Aorta (tissue), 5 donors: ENCODE measurements at regions not wholly inside any gene's neighbourhood (a gene's known extent, or its start where the extent isn't known, plus 50 kb on each side); places are given as distances from the start of the nearest gene placed in this dataset.

Experiments used
- ATAC-seq: fragments of 200-7000 bp; cut with Tn5 transposase; one replicate; pipeline ENCODE4 v1.9.1; 2022; ENCODE audit warnings: moderate library complexity; ENCODE audit not compliant: low FRiP score
- DNase-seq, 2 donors: peaks; one replicate each; pipeline ENCODE4 v3.0.0-alpha.2; 2020
- H3K27ac ChIP-seq, 2 donors: one replicate each; pipeline ENCODE4 v1.5.1; 2013; ENCODE audit warnings: low read length in 2 of 2, mild to moderate bottlenecking in 2 of 2, moderate library complexity in 2 of 2, control low read depth in 1 of 2, inconsistent platforms in 1 of 2, low read depth in 1 of 2
- H3K27me3 ChIP-seq, 2 donors: one replicate each; pipeline ENCODE4 v1.6.1; 2013; ENCODE audit warnings: control low read depth in 1 of 2, low read length in 1 of 2, mild to moderate bottlenecking in 1 of 2, moderate library complexity in 1 of 2; ENCODE audit not compliant: insufficient read depth in 2 of 2, control insufficient read depth in 1 of 2
- H3K36me3 ChIP-seq, 2 donors: one replicate each; pipeline ENCODE4 v1.6.1; 2013; ENCODE audit warnings: control low read depth in 1 of 2, low read length in 1 of 2, mild to moderate bottlenecking in 1 of 2; ENCODE audit not compliant: insufficient read depth in 2 of 2, control insufficient read depth in 1 of 2
- H3K4me1 ChIP-seq, 2 donors: one replicate each; pipeline ENCODE4 v1.6.1; 2013; ENCODE audit warnings: low read length in 2 of 2, control low read depth in 1 of 2, mild to moderate bottlenecking in 1 of 2, moderate library complexity in 1 of 2; ENCODE audit not compliant: insufficient read depth in 2 of 2, control insufficient read depth in 1 of 2
- H3K4me3 ChIP-seq, 2 donors: one replicate each; pipeline ENCODE4 v1.5.1; 2013; ENCODE audit warnings: low read length in 2 of 2, control low read depth in 1 of 2, mild to moderate bottlenecking in 1 of 2
- H3K9me3 ChIP-seq: one replicate; pipeline ENCODE4 v1.6.1; 2013; ENCODE audit warnings: mild to moderate bottlenecking, low read length; ENCODE audit not compliant: control insufficient read depth
- WGBS, 2 donors: extraction: QIAGEN DNeasy Blood & Tissue Kit; methylation state at CpG; one replicate each; pipeline ENCODE4 v1.1.7; 2013; 5-methylcytosine and 5-hydroxymethylcytosine counted together
- intact Hi-C, 2 donors: fragments of 100-400 bp; cut with DNase I; formaldehyde crosslinking; loops; one replicate each; pipeline versions ENCODE4 v1.14.2 to v1.15.0; 2022
- donor health status: healthy with polysubstance abuse.
- donor health status: Bipolar disorder and iron deficiency.
- donor health status: DM: no; HTN: no; CAD: no.
- donor health status: DM: no; HTN: no; CAD: no.
- donor health status: DM: yes; HTN: yes; CAD: no.

DNA sequence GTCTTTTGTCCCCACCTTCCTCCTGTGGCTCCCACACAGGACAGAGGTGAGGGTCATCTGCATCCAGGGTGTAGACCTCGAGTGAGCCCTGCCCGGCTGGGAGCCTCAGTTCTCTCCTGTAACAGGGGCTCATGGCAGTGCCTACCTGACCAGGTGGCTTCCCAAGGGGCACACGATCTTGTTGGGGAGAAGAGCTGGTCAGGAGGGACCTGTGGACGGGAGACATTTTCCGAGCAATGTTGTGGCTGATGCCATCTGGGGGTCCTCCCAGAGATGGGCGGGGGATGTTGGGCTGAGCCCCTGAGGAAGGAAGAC lies 51.9 kb downstream of the CEBPB start:
- no peaks in the 10 kb centered on the region for H3K4me1 ChIP-seq
- 86 to 89% methylated on average over 6 of the region's 6 CpGs for WGBS, 2 donors
- no peaks in the 10 kb centered on the region for H3K9me3 ChIP-seq
- H3K27ac ChIP-seq: no peak overlapping the region
- H3K27me3 ChIP-seq: no peaks in the 10 kb centered on the region
- no peaks in the 10 kb centered on the region for H3K36me3 ChIP-seq
- intact Hi-C loops: loop anchor here in 1 of 2 donors (1.0 kb wide), 1 partner anchor 25 kb away; no protein-coding TSS in a partner anchor
- DNase-seq: no peak
- no peak overlapping the region for H3K4me3 ChIP-seq
- ATAC-seq: no peak

DNA sequence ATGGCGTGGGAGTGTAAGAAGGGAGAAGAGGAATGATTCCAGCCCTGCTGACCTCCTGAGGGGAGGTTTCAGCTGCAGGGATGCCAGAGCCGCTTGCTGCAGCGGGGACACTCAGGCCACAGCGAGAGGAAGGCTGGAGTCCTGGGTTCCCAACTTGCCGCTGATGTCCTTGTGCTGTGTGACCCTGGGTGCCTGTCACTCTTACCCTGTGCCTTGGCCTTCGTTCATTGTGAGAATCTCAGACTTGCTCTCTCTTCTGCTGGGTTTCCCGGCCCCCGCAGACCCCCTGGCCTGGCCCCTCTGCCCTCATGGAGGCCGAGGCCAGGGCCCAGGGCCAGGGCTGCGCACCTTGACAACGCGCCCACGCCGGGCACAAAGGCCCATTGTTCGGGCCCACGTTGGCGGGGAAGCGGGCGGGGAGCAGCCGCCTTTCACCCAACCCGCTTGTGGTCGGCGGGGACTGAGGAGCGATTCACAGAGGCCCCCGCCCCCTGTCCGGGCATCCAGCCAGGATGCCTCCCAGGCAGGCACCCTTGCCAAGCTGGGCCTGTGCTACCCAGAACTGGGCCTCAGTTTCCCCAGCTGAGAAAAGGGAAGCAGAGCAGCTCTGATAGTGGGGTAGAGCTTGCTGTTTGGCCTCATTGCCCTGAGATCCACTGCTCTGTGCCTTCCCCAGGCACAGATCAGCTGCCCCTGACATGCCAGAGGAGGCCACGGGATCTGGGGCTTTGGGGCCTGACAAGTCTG lies 52.4 kb downstream of the CEBPB start:
- Histone ChIP-seq H3K4me3 (no peak overlapping the region), H3K4me1 (no peaks in the 10 kb centered on the region), H3K27me3 (no peaks in the 10 kb centered on the region), H3K27ac (no peak overlapping the region), H3K36me3 (no peaks in the 10 kb centered on the region), H3K9me3 (no peaks in the 10 kb centered on the region)
- WGBS, 2 donors: 66 to 69% methylated on average over 27 of the region's 27 CpGs
- ATAC-seq: no peak
- intact Hi-C loops: loop anchor here in 1 of 2 donors (1.0 kb wide), 1 partner anchor 24 kb away; no protein-coding TSS in a partner anchor
- DNase-seq: no peak

DNA sequence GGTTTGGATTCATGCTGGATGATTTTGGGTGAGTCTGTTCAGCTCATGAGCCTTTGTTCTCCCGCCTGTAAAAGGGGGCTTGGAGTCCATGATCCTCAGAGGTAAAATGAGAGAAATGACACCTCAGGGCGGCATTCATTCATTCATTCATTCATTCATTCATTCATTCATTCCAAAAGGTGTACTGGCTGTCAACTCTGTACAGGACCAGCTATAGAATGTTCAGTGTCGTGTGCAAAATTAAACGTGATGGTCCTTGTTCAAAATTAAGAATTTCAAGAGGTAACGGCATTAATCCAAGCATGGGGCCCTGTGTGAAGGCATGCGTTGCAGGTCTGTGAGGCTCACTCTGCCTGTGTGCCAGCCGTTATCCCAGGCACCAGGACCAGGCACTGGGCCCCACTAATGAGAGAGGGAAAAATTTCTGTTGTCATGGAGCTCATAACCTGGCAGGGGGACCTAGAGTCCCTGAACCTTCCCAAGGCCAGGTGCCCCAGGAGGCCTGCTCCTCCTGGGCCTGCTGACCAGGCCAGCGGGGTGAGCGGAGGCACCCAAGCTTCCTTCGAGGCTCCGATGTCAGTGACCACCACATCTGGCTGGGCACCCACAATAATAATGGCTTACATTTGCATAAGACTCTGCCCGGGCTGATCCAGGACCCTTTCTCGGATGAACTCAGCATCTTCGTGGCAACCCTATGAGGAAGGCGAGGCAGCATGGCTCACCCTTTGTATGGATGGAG lies 53.2 kb downstream of the CEBPB start:
- 91% methylated on average over 15 of the region's 15 CpGs for WGBS, 2 donors
- H3K4me1 ChIP-seq: no peaks in the 10 kb centered on the region
- H3K27me3 ChIP-seq: no peaks in the 10 kb centered on the region
- ATAC-seq: no peak
- intact Hi-C loops: no loop called here
- H3K9me3 ChIP-seq: no peaks in the 10 kb centered on the region
- no peaks in the 10 kb centered on the region for H3K36me3 ChIP-seq
- no peak overlapping the region for H3K4me3 ChIP-seq
- no peak for DNase-seq
- H3K27ac ChIP-seq: no peak overlapping the region

- ATAC-seq (no peak), DNase-seq (no peak)
- intact Hi-C loops: no loop called here
- H3K27ac ChIP-seq: no peak overlapping the region
- no peaks in the 10 kb centered on the region for H3K4me1 ChIP-seq
- H3K4me3 ChIP-seq: no peak overlapping the region
- no peaks in the 10 kb centered on the region for H3K9me3 ChIP-seq
- no peaks in the 10 kb centered on the region for H3K27me3 ChIP-seq
- 73 to 81% methylated on average over 9 of the region's 9 CpGs for WGBS, 2 donors
- no peaks in the 10 kb centered on the region for H3K36me3 ChIP-seq
Measured at GRCh38 chr20:50244352-50245149, 53.9 kb downstream of the CEBPB start.

DNA sequence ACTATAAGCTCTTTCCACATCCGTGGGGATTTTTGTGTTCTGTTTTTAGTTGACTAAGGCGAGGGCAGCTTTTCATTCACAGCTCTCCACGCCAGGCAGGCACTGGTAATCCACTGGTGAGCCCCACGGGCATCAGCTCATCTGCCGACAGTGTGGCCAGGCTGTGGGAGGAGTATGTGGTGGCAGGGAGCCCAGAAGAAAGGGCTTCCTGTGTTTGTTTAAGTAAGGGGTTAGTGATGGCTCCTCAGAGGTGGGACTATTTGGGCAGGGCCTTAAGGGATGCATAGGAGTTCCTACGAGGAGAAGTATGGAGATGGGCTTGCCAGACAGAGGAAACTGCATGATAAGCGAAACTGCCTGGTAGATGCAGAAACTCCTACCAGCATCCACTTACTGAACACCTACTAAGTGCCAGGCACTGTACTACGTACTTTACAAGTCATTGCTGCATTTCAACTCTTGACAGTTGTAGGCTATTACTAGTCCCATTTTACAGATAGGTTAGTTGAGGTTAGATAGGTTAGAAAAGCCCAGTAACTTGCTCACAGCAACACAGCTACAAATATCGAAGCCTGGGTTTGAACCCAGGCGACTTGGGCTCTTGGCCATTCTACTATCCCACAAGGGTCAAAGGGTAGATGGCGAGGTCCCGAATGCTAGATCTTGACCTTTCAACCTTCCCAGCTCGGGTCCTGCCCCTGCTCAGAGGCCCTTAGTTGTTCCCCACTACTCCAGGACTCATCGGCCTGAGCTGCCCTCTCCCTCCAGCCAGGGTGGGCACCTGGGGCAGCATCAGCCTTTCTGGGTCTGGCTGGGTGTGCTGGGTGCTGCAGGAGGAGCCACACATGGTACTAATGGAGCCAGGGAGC lies 55.1 kb downstream of the CEBPB start:
- Histone ChIP-seq H3K36me3 (no peaks in the 10 kb centered on the region), H3K27ac (no peak overlapping the region), H3K27me3 (no peaks in the 10 kb centered on the region), H3K4me1 (no peaks in the 10 kb centered on the region), H3K4me3 (no peak overlapping the region), H3K9me3 (no peaks in the 10 kb centered on the region)
- intact Hi-C loops: no loop called here
- no peak for ATAC-seq
- WGBS, 2 donors: 79 to 80% methylated on average over 14 of the region's 14 CpGs
- DNase-seq: no peak

GRCh38 chr20:50246367-50247195 lies 56.0 kb downstream of the CEBPB start:
- WGBS, 2 donors: 83 to 87% methylated on average over 17 of the region's 17 CpGs
- intact Hi-C loops: no loop called here
- H3K36me3 ChIP-seq: no peaks in the 10 kb centered on the region
- no peaks in the 10 kb centered on the region for H3K4me1 ChIP-seq
- no peak for ATAC-seq
- H3K4me3 ChIP-seq: no peak overlapping the region
- H3K27ac ChIP-seq: no peak overlapping the region
- no peaks in the 10 kb centered on the region for H3K9me3 ChIP-seq
- no peak for DNase-seq
- no peaks in the 10 kb centered on the region for H3K27me3 ChIP-seq

DNA sequence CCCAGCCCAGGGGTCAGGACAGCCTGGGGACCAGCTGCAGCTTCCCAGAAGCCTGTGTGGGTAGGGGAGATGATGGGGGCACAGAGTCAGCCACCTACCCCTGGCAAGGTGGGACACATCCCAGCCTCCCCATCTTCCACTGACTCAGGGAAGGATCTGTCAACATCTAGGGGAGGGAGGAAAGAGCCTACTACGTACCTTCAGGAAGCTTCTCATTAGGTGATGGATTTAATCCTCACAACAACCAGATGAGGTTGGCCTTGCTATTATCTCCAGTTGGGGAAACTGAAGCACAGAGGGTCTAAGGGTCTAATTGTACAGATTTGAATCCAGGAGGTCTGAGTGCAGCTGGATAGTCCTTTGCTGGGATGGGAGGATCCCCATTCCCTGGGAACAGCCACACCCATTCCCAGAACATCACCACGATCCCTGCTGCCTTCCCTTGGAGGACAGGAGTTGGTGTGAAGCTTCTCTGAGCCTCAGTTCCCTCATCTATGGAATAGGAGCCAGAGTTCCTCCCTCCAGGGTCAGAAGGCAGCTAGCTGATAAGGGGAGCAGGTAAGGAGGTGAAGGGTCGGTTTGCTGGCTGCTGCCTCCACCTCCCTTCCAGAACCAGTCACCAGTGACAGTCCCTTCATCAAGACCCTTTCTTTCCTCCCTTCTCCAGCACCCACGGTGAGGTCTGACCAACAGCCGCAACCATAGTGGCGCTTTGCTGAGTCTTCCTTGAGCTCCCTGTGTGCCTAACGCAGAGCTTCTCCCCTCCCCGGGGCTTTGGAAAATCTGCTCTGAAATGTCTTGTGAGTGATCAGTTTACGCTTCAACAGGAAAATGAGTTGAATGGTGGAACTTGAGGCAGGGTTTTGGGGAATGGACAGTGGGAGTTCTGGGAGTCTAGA lies 56.8 kb downstream of the CEBPB start:
- no peaks in the 10 kb centered on the region for H3K9me3 ChIP-seq
- H3K36me3 ChIP-seq: no peaks in the 10 kb centered on the region
- H3K27me3 ChIP-seq: no peaks in the 10 kb centered on the region
- 92 to 94% methylated on average over 9 of the region's 9 CpGs for WGBS, 2 donors
- no peak overlapping the region for H3K4me3 ChIP-seq
- no peak overlapping the region for H3K27ac ChIP-seq
- no peaks in the 10 kb centered on the region for H3K4me1 ChIP-seq
- ATAC-seq (no peak), DNase-seq (no peak)
- intact Hi-C loops: no loop called here
